ENCODE measurements at regions not wholly inside any gene's neighbourhood (a gene's known extent, or its start where the extent isn't known, plus 50 kb on each side); places are given as distances from the start of the nearest gene placed in this dataset.

GRCh38 chr12:31849090-31849687 is 110.0 kb upstream of the RESF1 start:
- Histone ChIP-seq H3K4me2 (ENCODE audit: low read depth, low read length, poor library complexity, severe bottlenecking) (no peak overlapping the region), H3K36me3 (ENCODE audit: insufficient read depth, low read length) (no peaks in the 10 kb centered on the region), H3K9ac (ENCODE audit: low read depth, low read length, poor library complexity, severe bottlenecking) (no peak overlapping the region), H3K9me3 (ENCODE audit: insufficient read depth, low read depth, low read length) (peaks cover 29% of the 10 kb centered on the region), H2AFZ (ENCODE audit: low read length) (no peak overlapping the region), H3K79me2 (ENCODE audit: insufficient read depth, low read length) (no peaks in the 10 kb centered on the region), H3K9me2 (replicated peaks; ENCODE audit: low read depth, low read length) (no peaks in the 10 kb centered on the region), H3K4me1 (ENCODE audit: insufficient read depth, low read length, poor library complexity, severe bottlenecking) (no peaks in the 10 kb centered on the region), H4K20me1 (ENCODE audit: insufficient read depth, low read length, poor library complexity, severe bottlenecking) (no peaks in the 10 kb centered on the region), H3K27me3 (ENCODE audit: insufficient read depth, low read length, poor library complexity, severe bottlenecking) (no peaks in the 10 kb centered on the region), H3K4me3 (ENCODE audit: low read length, poor library complexity, severe bottlenecking) (no peak overlapping the region), H3F3A (ENCODE audit: low read depth) (no peaks in the 10 kb centered on the region)
- TF ChIP-seq CTCF (conservative IDR thresholded peaks at IDR 0.05; ENCODE audit: low read length) (no peak), EZH2phosphoT487 (IDR thresholded peaks at IDR 0.05; ENCODE audit: borderline replicate concordance) (no peak)

GRCh38 chr12:31846405-31846804 is 112.8 kb upstream of the RESF1 start:
- peaks cover 25% of the 10 kb centered on the region for H3K9me3 ChIP-seq (ENCODE audit: insufficient read depth, low read depth, low read length)
- no peaks in the 10 kb centered on the region for H3K36me3 ChIP-seq (ENCODE audit: insufficient read depth, low read length)
- H4K20me1 ChIP-seq (ENCODE audit: insufficient read depth, low read length, poor library complexity, severe bottlenecking): no peaks in the 10 kb centered on the region
- H3K4me2 ChIP-seq (ENCODE audit: low read depth, low read length, poor library complexity, severe bottlenecking): no peak overlapping the region
- H3K79me2 ChIP-seq (ENCODE audit: insufficient read depth, low read length): no peaks in the 10 kb centered on the region
- no peak overlapping the region for H2AFZ ChIP-seq (ENCODE audit: low read length)
- no peak overlapping the region for H3K4me3 ChIP-seq (ENCODE audit: low read length, poor library complexity, severe bottlenecking)
- H3K27me3 ChIP-seq (ENCODE audit: insufficient read depth, low read length, poor library complexity, severe bottlenecking): no peaks in the 10 kb centered on the region
- H3K9ac ChIP-seq (ENCODE audit: low read depth, low read length, poor library complexity, severe bottlenecking): no peak overlapping the region
- H3F3A ChIP-seq (ENCODE audit: low read depth): no peaks in the 10 kb centered on the region
- TF ChIP-seq CTCF (conservative IDR thresholded peaks at IDR 0.05; ENCODE audit: low read length): no peak
- no peak for TF ChIP-seq EZH2phosphoT487 (IDR thresholded peaks at IDR 0.05; ENCODE audit: borderline replicate concordance)
- H3K4me1 ChIP-seq (ENCODE audit: insufficient read depth, low read length, poor library complexity, severe bottlenecking): no peaks in the 10 kb centered on the region
- no peaks in the 10 kb centered on the region for H3K9me2 ChIP-seq (replicated peaks; ENCODE audit: low read depth, low read length)

- H3K4me1 ChIP-seq (ENCODE audit: insufficient read depth, low read length, poor library complexity, severe bottlenecking): no peaks in the 10 kb centered on the region
- H3K79me2 ChIP-seq (ENCODE audit: insufficient read depth, low read length): no peaks in the 10 kb centered on the region
- H3K4me3 ChIP-seq (ENCODE audit: low read length, poor library complexity, severe bottlenecking): no peak overlapping the region
- H3K9me2 ChIP-seq (replicated peaks; ENCODE audit: low read depth, low read length): no peaks in the 10 kb centered on the region
- H3K9ac ChIP-seq (ENCODE audit: low read depth, low read length, poor library complexity, severe bottlenecking): no peak overlapping the region
- H4K20me1 ChIP-seq (ENCODE audit: insufficient read depth, low read length, poor library complexity, severe bottlenecking): no peaks in the 10 kb centered on the region
- no peak overlapping the region for H2AFZ ChIP-seq (ENCODE audit: low read length)
- TF ChIP-seq EZH2phosphoT487 (IDR thresholded peaks at IDR 0.05; ENCODE audit: borderline replicate concordance) (no peak), CTCF (conservative IDR thresholded peaks at IDR 0.05; ENCODE audit: low read length) (no peak)
- no peaks in the 10 kb centered on the region for H3F3A ChIP-seq (ENCODE audit: low read depth)
- H3K36me3 ChIP-seq (ENCODE audit: insufficient read depth, low read length): no peaks in the 10 kb centered on the region
- H3K27me3 ChIP-seq (ENCODE audit: insufficient read depth, low read length, poor library complexity, severe bottlenecking): no peaks in the 10 kb centered on the region
- no peak overlapping the region for H3K4me2 ChIP-seq (ENCODE audit: low read depth, low read length, poor library complexity, severe bottlenecking)
- peaks cover 24% of the 10 kb centered on the region for H3K9me3 ChIP-seq (ENCODE audit: insufficient read depth, low read depth, low read length)
These were observed 113.4 kb upstream of the RESF1 start for GRCh38 chr12:31845613-31846322.

Data from Loucy (cell line).